GM19328 (cell line): ENCODE measurements at regions not wholly inside any gene's neighbourhood (a gene's known extent, or its start where the extent isn't known, plus 50 kb on each side); places are given as distances from the start of the nearest gene placed in this dataset.

Experiments
- ATAC-seq: cut with Tn5 transposase; IDR thresholded peaks from one replicate; pipeline ENCODE4 v1.9.1; 2021; ENCODE audit warnings: mild to moderate bottlenecking, moderate library complexity; ENCODE audit not compliant: unreplicated experiment

DNA sequence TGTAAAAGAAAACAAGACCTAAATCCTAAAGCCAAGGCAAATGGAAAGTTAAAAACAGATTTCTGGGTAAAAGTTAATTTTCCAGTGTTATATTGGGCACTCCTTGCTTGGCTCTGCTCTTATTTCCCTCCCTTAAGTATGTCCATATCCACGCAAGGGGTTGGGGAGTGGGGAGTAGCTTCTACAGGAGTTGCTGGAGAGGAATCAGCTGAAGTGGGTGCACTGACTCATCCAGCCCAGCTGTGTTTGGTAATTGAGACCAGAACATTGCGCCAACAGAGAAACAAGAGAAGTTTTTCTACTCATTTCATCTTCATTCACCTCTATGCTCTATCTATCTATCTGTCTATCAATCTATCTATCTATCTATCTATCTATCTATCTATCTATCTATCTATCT lies 298.4 kb upstream of the PDGFD start:
- ATAC-seq: no peak

DNA sequence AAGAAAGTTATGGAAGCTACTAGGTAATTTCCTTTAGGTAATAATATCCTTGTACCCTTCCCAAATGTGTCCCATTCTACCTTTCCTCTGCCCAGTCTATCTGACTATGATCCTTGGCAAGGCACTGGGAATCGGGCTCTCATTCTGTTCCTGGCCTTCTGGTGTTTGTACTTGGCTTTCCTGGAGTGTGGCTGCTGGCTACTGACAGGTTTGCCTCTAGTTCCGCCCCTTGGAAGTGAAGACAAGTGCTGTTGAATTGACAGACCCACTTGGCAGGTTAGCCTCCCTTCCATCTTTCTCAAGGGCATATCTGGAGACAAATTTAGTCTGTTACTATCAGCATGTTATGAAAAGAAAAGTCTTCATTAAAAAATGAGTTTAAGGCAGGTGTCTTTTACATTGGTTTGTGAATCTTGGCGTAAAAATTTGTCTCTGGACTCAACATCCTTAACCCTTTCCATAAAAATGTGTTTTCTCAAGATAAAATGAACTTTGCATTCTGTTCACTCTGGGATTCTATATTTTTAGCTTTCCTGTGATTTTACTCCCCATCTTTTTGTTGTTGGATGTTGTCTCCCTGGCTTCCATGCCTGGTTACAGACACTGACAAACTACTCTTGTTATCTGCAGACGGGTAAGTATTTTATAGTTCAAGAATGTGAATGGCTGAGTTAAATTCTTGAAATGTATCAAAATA lies 287.4 kb upstream of the PDGFD start:
- ATAC-seq: no peak

DNA sequence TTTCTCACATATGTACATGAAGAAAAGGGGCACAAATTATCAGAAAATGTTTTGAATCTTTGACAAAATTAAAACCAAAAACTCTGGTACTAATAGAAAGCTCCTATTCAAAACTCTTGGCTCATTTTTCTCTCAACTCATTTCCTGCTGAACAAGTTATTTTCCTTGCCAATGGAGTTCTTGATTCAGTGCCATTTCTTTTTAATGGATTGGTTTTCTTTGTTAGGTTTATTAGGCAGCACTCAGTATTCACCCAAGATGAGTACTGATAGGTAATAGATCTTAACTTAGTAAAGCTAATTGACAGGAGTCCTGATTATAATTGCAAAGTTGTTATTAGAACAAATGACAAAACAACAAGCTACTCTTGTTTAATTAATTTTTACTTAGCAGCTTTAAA lies 279.4 kb upstream of the PDGFD start:
- ATAC-seq: no peak

DNA sequence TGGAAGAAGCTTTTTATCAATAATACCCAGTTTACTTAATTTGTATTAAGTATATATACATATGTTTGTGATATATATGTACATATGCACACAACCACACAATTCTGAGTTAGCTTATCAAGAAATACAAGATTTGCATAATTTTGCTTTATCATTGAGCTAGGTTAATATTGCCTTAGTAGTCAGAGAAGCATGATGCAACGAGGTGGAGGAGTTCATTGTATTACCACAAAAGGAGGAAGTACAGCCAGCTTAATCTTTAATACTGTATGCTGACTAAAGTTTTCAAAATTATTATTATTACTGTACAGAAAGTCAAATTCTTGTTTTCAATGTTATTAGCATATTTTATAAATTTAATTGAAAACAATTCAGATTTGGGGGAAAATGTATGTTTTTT lies 278.4 kb upstream of the PDGFD start:
- ATAC-seq: no peak

DNA sequence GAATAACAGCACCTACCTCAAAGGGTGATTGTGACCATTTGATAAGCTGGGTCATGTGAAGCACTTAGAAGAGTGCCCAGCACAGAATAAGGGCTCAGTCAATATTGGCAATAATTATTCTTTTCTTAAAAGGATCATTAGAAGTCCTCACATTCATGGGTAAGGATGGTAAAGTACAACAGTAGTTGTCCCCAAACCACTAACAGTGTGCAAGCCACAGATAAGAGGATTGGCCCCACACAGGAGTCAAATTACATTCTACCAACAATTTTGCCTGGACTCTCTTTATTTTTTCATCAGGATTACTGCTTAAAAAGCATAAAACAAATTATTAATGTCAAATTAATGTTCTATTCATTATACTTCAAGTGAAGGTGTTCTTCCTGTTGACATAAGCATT lies 271.5 kb upstream of the PDGFD start:
- no peak for ATAC-seq

DNA sequence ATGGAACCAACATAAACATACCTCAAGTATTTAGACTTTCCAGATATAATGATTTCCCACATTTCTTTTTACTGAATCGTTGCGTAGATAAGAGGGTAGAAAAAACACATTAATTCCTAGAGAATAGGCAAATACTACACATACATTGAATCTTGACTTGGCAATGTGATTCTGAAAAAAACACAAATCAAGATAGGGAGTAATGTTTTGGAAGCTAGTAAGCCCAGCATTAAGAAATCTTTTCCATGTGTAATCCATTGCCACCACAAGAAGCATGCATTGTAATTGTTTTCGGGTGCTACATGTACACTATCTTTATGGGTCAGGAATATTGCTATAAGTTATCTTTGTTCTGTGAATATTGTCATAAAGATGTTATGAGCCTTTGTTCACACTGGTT lies 269.8 kb upstream of the PDGFD start:
- no peak for ATAC-seq

DNA sequence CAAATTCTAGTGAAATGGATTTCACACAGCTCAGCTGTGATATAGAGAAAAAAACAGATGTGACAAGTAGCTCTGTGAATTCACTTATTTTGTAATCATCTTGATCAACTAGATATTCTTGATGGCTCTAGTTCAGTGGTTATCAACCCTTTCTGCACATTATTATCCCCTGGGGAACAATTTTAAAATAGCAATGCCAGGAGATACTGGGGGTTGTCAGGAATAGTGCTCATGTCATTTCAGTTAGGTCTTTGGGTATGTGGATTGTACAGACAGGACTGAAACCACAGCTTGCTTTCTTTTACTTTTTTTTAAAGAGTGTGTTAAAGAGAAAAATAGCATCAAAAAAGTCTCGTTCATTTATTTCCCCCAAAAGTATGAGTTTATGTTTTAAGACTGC lies 269.0 kb upstream of the PDGFD start:
- ATAC-seq: no peak

DNA sequence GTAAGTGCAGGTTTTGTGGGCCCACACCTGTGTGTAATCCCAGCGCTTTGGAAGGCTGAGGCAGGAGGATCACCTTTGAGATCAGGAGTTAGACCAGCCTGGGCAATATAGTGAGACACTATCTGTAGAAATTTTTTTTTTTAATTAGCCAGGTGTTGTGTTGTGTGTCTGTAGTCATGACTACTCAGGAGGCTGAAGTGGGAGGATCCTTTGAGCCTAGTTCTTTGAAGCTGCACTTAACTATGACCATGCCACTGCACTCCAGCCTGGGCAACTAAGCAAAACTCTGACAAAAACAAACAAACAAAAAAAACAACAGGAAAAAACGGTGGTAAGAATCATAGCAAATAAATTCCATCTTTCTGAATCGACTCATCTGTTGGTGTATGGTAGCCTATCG lies 268.6 kb upstream of the PDGFD start:
- no peak for ATAC-seq

DNA sequence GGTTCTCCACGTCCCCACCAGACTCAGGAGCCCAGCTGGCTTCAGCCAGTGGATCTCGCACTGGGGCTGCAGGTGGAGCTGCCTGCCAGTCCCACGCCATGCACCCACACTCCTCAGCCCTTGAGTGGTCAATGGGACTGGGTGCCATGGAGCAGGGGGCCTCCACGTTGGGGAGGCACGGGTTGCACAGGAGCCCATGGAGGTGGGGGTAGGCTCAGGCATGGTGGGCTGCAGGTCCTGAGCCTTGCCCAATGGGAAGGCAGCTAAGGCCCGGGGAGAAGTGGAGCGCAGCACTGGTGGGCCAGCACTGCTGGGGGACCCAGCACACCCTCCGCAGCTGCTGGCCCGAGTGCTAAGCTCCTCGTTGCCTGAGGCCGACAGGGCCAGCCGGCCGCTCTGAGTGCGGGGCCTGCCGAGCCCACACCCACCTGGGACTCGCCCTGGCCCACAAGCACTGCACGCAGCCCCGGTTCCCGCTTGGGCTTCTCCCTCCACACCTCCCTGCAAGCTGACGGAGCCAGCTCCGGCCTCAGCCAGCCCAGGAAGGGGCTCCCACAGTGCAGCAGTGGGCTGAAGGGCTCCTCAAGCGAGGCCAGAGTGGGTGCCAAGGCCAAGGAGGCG lies 258.5 kb upstream of the PDGFD start:
- no peak for ATAC-seq

DNA sequence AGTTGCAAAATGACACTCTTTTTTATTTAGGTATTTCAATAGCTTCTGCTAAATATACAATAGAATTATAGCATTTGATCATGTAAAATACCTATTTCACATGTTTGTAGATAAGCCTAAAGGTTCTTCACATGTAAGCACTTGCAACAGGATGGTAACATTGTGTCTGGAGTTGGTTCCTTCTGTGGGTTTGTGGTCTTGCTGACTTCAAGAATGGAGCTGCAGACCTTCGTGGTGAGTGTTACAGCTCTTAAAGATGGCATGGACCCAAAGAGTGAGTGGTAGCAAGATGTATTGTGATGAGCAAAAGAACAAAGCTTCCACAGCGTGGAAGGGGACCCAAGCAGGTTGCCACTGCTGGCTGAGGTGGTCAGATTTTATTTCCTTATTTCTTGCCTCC lies 246.4 kb upstream of the PDGFD start:
- ATAC-seq: no peak

DNA sequence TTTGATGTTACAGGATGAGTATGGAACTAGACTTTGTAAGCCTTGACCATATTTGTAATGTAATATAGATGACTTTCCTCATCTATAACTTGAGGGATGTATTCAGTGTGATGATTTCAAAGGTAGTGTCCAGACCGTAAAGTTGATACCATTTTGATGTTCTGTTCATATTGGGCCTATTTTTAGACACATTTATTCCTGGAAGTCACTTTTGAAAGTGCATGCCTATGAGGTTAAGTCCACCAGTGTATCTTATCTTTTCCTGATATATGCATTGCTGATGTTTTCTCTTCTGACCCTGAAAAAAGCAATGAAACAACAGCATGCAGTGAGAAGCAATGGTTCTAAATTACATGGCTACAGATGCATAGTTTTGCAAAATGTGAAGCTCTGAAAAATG lies 244.7 kb upstream of the PDGFD start:
- no peak for ATAC-seq

DNA sequence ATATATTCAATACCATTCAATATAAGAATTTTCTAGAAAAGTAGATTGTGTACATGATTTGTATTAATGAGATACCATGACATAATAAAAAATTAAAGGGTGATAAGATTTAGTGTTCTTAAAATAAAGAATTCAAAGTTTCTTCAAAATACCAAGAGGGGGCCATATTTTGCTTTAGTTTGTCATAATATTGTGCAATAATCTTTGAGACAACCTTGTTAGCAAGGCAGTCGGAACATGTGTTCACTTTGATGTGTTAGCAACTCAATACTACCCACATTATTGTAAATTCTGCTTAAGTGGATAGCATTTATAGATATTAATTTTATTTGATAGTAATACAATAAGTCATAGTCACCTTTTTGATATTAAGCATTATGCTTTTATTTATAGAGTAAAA lies 241.3 kb upstream of the PDGFD start:
- ATAC-seq: no peak

DNA sequence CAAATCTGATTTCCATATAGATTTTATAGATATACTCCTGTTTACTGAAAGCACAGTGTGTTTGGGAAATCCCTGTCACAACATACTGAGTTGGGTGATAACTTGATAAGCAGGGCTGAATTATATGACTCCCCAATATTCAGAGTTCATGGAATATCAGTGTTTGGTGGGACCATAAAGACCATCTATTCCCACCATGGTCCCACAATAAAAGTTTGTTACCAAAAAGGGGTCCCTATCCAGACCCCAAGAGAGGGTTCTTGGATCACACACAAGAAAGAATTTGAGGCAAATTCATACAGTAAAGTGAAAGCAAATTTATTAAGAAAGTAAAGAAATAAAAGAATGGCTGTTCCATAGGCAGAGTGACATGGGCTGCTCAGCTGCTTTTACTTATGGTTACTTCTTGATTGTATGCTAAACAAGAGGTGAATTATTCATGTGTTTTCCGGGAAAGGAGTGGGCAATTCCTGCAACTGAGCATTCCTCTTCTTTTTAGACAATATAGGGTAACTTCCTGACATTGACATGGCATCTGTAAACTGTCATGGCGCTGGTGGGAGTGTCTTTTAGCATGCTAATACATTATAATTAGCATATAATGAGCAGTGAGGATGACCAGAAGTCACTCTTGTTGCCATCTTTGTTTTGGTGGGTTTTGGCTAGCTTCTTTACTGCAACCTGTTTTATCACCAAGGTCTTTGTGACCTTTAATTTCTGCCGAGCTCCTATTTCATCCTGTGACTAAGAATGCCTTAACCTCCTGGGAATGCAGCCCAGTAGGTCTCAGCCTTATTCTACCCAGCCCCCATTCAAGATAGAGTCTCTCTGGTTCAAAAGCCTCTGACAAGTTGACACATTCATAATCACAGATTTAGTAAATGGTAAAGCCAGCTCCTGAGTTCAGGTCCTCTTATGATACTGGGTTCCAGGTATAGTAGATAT lies 240.6 kb upstream of the PDGFD start:
- ATAC-seq: no peak

DNA sequence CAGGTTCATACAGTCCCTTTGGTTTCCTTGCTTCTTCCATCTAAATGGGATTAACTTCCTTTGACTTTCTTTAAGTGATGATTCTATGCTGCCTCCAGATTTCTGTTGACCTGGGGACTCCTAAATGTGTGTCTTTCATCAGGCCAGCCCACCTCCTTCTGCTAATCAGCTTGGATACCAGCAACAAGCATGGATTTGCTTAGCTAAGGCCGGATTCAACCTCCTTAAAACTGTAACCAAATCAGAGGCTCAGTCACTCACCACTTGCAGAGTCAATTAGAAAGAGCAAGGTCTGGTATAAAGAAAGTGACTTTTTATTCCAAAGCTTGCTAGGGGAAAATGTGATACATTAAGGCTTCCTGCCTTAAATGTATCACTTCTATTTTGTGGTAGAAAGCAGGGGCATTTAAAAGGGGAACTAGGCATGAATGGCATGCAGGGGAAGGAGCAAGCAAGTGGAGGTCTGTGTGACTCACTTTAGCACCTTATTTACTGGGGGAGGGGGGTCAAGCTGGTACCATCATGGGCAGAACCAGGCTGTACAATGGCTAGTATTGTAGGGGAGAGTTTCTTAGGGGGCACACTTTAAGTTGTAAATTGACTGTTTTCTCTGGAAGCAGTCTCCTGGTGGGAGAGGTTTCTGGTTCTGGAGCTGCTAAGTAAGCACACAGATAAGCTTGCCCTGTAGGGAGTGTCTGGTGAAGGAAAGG lies 239.0 kb upstream of the PDGFD start:
- ATAC-seq: no peak

DNA sequence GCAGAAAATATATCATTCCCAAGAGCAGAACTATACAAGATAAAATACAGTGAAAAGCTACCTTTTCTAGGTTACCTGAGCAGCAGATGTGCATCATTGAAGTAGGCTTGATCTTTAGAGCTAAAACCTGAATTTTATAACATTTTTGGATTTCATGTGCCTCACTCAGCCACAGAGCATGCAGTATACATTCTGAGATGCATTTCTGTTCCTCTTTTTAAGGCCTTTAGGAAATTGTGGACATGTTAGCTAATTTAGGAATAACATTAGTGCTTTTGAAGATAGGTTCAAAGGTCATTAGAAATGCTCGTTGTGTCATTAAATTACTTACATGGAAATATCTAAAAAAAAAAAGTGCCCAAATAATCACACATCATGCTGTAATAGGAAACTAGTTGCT lies 230.6 kb upstream of the PDGFD start:
- ATAC-seq: no peak

DNA sequence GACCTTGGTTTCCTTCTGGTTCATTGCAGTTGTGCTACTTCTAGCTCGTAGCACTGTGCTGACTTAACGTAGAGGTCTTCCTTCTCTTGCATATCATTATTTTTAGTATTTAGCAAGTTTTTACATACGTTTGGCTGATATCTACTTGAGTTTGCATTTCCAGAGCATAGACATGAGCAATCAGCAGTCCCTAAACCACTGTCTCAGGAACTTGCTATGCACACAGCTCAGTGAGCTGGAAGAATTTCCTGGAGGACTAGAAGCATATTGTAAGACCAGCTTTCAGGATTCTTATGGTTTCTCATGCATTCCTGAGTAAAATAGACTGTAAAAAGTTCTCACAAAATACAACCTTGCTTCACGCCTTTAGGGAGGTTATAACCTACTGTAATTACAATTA lies 226.7 kb upstream of the PDGFD start:
- no peak for ATAC-seq

DNA sequence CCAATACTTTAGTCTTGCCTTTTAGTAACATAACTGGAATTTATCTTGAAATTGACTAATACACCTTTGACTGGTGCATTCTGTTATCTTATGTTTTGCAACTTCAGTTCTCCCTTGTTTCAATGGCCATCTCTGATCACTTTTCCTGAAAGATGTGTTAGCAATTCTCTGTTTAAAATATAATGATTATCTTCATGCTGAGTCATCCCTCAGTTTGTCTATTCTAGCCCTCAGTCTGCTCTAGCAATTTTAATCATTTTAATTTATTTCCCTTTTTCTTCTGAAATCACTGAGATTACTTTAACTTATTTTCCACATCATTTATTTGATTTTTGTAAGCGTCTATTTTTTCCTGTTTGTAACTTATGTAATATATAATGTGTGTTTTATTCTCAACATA lies 221.9 kb upstream of the PDGFD start:
- ATAC-seq: no peak

DNA sequence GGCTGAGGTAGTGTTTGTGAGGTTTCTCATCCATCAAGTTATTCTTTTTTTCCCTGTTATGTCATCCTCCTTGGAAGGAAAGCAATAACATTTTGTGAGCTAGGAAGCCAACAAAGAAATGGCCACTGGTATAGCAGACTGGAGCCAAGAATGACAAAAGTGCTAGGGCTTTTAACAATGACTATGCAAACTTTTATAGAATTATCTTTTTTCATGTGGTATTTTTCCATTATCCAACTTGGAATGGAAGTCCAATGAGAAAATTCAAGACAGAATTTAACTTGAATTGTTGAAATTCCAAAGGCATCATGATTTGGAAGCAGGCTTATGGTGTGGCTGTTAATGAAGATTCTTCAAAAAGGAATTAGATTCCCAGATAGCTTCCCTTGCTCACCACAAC lies 216.4 kb upstream of the PDGFD start:
- no peak for ATAC-seq

DNA sequence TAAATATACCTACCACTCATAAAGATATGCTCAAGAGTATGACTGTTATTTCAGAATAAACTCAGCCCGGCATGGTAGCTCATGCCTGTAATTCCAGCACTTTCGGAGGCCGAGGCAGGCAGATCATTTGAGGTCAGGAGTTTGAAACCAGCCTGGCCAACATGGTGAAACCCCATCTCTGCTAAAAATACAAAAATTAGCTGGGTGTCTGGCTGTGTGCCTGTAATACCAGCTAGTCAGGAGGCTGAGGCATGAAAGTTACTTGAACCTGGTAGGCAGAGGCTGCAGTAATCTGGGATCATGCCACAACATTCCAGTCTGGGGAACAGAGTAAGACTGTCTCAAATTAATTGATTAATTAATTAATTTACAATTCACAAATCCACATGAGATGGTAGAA lies 208.2 kb upstream of the PDGFD start:
- ATAC-seq: no peak

DNA sequence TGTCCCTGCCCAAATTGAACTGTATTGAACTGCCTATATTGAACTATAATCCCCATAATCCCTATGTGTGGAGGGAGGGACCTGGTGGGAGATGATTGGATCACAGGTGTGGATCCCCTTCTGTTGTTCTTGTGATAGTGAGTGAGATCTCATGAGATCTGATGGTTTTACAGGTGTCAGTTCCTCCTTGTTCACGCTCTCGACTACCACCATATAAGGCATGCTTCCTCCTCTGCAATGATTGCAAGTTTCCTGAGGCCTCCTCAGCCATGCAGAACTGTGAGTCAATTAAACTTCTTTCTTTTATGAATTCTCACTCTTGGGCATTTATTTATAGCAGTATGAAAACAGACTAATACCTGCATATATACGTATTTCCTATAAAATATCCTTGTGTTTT lies 206.5 kb upstream of the PDGFD start:
- no peak for ATAC-seq

DNA sequence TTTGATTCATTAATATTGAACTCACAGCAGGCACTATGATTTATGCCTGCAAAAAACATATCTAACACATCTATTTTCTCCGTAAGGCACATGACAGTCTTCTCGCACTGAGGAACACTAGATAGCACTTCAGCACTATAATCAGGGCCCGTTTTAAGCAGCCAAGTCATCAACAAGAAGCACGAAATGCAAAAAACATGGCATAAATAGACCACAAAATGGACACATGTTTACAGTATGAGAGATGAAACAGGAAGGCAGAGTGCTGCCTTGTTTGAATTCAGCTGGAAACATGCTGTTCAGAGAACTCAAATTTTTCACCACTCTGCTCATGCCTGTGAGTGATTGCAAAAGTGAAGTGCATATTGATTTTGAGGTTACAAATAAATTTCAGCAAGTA lies 205.8 kb upstream of the PDGFD start:
- ATAC-seq: no peak
